Psoas muscle (tissue), 7 donors: ENCODE measurements at regions not wholly inside any gene's neighbourhood (a gene's known extent, or its start where the extent isn't known, plus 50 kb on each side); places are given as distances from the start of the nearest gene placed in this dataset.

Experiments used
- ATAC-seq, 4 donors: fragments of 200-7000 bp; cut with Tn5 transposase; one replicate each; pipeline ENCODE4 v1.9.1; 2020; ENCODE audit warnings: moderate library complexity in 3 of 4, mild to moderate bottlenecking in 2 of 4
- DNase-seq, 2 donors: peaks; one replicate each; pipeline ENCODE4 v3.0.0-alpha.2; 2020
- H3K27ac ChIP-seq: fragments of 200-600 bp; one replicate; pipeline ENCODE4 v1.8.0; 2022
- H3K27me3 ChIP-seq, 3 donors: fragments of 200-600 bp in 1 of 3; one replicate each; pipeline versions ENCODE4 v1.6.1 to v1.8.0; 2013 to 2022; ENCODE audit warnings: low read length in 2 of 3, mild to moderate bottlenecking in 2 of 3, moderate library complexity in 1 of 3; ENCODE audit not compliant: insufficient read depth in 3 of 3
- H3K36me3 ChIP-seq, 2 donors: fragments of 200-600 bp in 1 of 2; one replicate each; pipeline versions ENCODE4 v1.6.1 to v1.8.0; 2013 to 2022; ENCODE audit warnings: low read depth in 1 of 2, mild to moderate bottlenecking in 1 of 2, moderate library complexity in 1 of 2; ENCODE audit not compliant: insufficient read depth in 1 of 2
- H3K4me1 ChIP-seq: fragments of 200-600 bp; one replicate; pipeline ENCODE4 v1.8.0; 2022
- H3K4me3 ChIP-seq: fragments of 200-600 bp; one replicate; pipeline ENCODE4 v1.8.0; 2022; ENCODE audit warnings: mild to moderate bottlenecking
- H3K9me3 ChIP-seq: fragments of 200-600 bp; one replicate; pipeline ENCODE4 v1.8.0; 2022
- WGBS, 3 donors: extraction: QIAGEN DNeasy Blood & Tissue Kit; methylation state at CpG; one replicate each; pipeline versions ENCODE4 v1.1.6 to v1.1.7; 2013; 5-methylcytosine and 5-hydroxymethylcytosine counted together
- intact Hi-C, 2 donors: fragments of 100-400 bp; cut with DNase I; formaldehyde crosslinking; loops; one replicate each; pipeline versions ENCODE4 v1.11.0 to v1.14.2; 2022
- TF ChIP-seq, protein P1 (sequence below): fragments of 200-600 bp; IDR thresholded peaks from one replicate; pipeline ENCODE4 v1.8.0; 2022; ENCODE audit warnings: antibody characterized with exemption
- donor health status: healthy with polysubstance abuse.
- donor health status: DM: no; HTN: no; CAD: no; lungs with moderate emphysema.
- donor health status: Bipolar disorder and iron deficiency.
- donor health status: healthy.
- donor health status: DM: yes; HTN: yes; CAD: no.
- donor health status: DM: no; HTN: no; CAD: no.
- donor health status: DM: yes; HTN: yes; CAD: no.

DNA sequence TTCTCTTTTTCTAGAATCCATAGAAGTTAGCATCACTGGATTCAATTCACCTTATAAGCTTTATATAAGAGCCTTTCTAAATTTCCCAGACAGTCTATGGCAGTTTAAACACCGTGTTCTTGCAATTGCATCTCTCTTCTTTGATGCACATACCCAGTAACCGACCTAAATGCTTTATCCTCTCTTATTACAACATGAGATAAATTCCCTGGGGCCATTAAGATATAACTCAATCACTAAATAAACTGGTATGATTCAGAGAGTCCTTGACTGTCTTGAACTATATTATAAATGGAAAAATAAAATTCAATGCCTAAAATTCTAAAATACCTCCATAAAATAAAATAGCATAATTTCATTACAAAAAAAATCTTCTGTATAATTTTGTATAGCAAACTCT lies 98.1 kb downstream of the DIRAS2 start:
- 67 to 82% (median 72%) methylated on average over 2 of the region's 2 CpGs for WGBS, 3 donors
- Histone ChIP-seq H3K27ac (no peak overlapping the region), H3K27me3 (no peaks in the 10 kb centered on the region), H3K36me3 (no peaks in the 10 kb centered on the region), H3K4me3 (no peak overlapping the region), H3K4me1 (no peaks in the 10 kb centered on the region), H3K9me3 (peaks cover 4% of the 10 kb centered on the region)
- TF ChIP-seq, protein P1, sequence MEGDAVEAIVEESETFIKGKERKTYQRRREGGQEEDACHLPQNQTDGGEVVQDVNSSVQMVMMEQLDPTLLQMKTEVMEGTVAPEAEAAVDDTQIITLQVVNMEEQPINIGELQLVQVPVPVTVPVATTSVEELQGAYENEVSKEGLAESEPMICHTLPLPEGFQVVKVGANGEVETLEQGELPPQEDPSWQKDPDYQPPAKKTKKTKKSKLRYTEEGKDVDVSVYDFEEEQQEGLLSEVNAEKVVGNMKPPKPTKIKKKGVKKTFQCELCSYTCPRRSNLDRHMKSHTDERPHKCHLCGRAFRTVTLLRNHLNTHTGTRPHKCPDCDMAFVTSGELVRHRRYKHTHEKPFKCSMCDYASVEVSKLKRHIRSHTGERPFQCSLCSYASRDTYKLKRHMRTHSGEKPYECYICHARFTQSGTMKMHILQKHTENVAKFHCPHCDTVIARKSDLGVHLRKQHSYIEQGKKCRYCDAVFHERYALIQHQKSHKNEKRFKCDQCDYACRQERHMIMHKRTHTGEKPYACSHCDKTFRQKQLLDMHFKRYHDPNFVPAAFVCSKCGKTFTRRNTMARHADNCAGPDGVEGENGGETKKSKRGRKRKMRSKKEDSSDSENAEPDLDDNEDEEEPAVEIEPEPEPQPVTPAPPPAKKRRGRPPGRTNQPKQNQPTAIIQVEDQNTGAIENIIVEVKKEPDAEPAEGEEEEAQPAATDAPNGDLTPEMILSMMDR: no peak
- intact Hi-C loops: loop anchor here in 1 of 2 donors (10.0 kb wide), 1 partner anchor 60 kb away; no protein-coding TSS in a partner anchor
- DNase-seq: no peak
- no peak for ATAC-seq

GRCh38 chr9:90546200-90546599 lies 96.4 kb downstream of the DIRAS2 start:
- Histone ChIP-seq H3K27ac (no peak overlapping the region), H3K4me3 (no peak overlapping the region), H3K9me3 (peaks cover 4% of the 10 kb centered on the region), H3K4me1 (no peaks in the 10 kb centered on the region), H3K36me3 (no peaks in the 10 kb centered on the region), H3K27me3 (no peaks in the 10 kb centered on the region)
- 10 to 19% (median 17%) methylated on average over 7 of the region's 7 CpGs for WGBS, 3 donors
- DNase-seq: no peak
- ATAC-seq: no peak
- intact Hi-C loops: loop anchor here in 1 of 2 donors (10.0 kb wide), 1 partner anchor 61 kb away; no protein-coding TSS in a partner anchor
- TF ChIP-seq, protein P1: no peak

DNA sequence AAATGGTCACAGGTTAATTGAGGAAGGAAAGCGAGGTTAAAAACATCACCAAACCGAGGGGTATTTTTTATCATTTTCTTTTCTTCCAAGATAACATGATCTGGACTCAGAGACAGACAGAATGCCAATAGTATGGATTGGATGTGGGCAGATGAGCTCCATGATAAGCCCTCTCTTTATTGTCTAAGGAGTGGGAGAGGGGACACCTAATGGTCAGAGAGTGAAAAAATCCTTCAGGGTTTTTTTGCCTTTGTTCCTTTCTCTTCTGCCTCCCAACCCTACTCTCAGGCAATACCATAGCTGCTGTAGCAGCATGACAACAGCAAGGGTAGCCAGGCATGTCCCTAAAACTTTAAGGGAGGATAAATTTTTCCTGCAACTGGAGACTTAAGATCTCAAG lies 94.7 kb downstream of the DIRAS2 start:
- H3K36me3 ChIP-seq: no peaks in the 10 kb centered on the region
- TF ChIP-seq, protein P1: no peak
- ATAC-seq (no peak), DNase-seq (no peak)
- no peak overlapping the region for H3K27ac ChIP-seq
- no peak overlapping the region for H3K4me3 ChIP-seq
- 90 to 94% (median 91%) methylated on average over 2 of the region's 2 CpGs for WGBS, 3 donors
- no peaks in the 10 kb centered on the region for H3K27me3 ChIP-seq
- H3K9me3 ChIP-seq: peaks cover 4% of the 10 kb centered on the region
- intact Hi-C loops: loop anchor here in 1 of 2 donors (10.0 kb wide), 1 partner anchor 63 kb away; no protein-coding TSS in a partner anchor
- no peaks in the 10 kb centered on the region for H3K4me1 ChIP-seq

- intact Hi-C loops: no loop called here
- H3K36me3 ChIP-seq: no peaks in the 10 kb centered on the region
- H3K4me1 ChIP-seq: no peaks in the 10 kb centered on the region
- H3K27ac ChIP-seq: no peak overlapping the region
- ATAC-seq: no peak
- H3K4me3 ChIP-seq: no peak overlapping the region
- 52 to 60% (median 56%) methylated on average over 1 of the region's 1 CpG for WGBS, 3 donors
- DNase-seq: no peak
- TF ChIP-seq, protein P1: no peak
- H3K27me3 ChIP-seq: no peaks in the 10 kb centered on the region
- peaks cover 4% of the 10 kb centered on the region for H3K9me3 ChIP-seq
These were observed 90.3 kb downstream of the DIRAS2 start for GRCh38 chr9:90552317-90552716.

GRCh38 chr9:90555351-90556057 lies 87.1 kb downstream of the DIRAS2 start:
- H3K27ac ChIP-seq: no peak overlapping the region
- ATAC-seq (no peak), DNase-seq (no peak)
- no peaks in the 10 kb centered on the region for H3K4me1 ChIP-seq
- H3K27me3 ChIP-seq: no peaks in the 10 kb centered on the region
- H3K36me3 ChIP-seq: no peaks in the 10 kb centered on the region
- no peaks in the 10 kb centered on the region for H3K9me3 ChIP-seq
- WGBS, 3 donors: 78 to 85% (median 81%) methylated on average over 7 of the region's 7 CpGs
- intact Hi-C loops: no loop called here
- no peak overlapping the region for H3K4me3 ChIP-seq
- TF ChIP-seq, protein P1: no peak
